Neural progenitor cell (in vitro differentiated cells): ENCODE measurements at regions not wholly inside any gene's neighbourhood (a gene's known extent, or its start where the extent isn't known, plus 50 kb on each side); places are given as distances from the start of the nearest gene placed in this dataset.

Experiments used
- CTCF ChIP-seq: fragments of 200-600 bp; sonication (generic); IDR thresholded peaks from 2 replicates; pipeline ENCODE4 v1.5.1; 2017; ENCODE audit warnings: antibody characterized with exemption, mild to moderate bottlenecking
- EZH2 ChIP-seq: fragments of 200-600 bp; sonication (generic); IDR thresholded peaks from 2 replicates; pipeline ENCODE4 v1.6.1; 2017; ENCODE audit warnings: antibody characterized with exemption, mild to moderate bottlenecking, moderate library complexity

DNA sequence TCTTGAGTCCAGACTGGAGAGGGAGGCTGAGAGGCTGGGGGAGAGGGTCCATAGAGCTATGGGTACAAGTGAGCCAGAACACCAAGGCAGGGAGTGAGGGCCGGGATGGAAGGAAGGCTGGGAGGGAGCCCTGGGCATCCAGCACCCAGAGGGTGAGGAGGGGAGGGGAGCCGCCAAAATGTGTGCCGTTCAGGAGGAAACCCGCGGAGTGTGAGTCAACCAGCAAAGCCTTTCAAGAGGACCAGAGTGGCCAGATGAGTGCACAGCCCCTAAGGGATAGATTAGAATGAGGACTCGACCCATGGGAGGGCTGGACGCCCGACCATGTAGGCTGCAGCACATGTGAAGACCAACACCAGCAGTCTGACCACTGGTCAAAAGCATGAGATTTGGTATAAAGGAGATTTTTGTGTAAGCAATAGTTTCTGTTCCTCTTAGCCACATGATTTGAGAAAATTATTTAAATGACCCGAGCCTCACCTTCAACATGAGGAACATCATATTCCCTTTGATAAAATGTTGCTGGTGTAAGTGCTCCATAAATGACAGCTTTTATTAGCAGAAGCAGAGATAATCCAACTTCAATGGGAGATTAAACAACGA lies 179.7 kb upstream of the GRB10 start:
- TF ChIP-seq EZH2 (no peak), CTCF (no peak)
